ENCODE measurements at regions not wholly inside any gene's neighbourhood (a gene's known extent, or its start where the extent isn't known, plus 50 kb on each side); places are given as distances from the start of the nearest gene placed in this dataset.

GRCh38 chr10:121232494-121232893 lies 365.8 kb downstream of the FGFR2 start:
- TF ChIP-seq, protein P1, sequence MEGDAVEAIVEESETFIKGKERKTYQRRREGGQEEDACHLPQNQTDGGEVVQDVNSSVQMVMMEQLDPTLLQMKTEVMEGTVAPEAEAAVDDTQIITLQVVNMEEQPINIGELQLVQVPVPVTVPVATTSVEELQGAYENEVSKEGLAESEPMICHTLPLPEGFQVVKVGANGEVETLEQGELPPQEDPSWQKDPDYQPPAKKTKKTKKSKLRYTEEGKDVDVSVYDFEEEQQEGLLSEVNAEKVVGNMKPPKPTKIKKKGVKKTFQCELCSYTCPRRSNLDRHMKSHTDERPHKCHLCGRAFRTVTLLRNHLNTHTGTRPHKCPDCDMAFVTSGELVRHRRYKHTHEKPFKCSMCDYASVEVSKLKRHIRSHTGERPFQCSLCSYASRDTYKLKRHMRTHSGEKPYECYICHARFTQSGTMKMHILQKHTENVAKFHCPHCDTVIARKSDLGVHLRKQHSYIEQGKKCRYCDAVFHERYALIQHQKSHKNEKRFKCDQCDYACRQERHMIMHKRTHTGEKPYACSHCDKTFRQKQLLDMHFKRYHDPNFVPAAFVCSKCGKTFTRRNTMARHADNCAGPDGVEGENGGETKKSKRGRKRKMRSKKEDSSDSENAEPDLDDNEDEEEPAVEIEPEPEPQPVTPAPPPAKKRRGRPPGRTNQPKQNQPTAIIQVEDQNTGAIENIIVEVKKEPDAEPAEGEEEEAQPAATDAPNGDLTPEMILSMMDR (conservative IDR thresholded peaks at IDR 0.05; ENCODE audit: low read length) = no peak
- no peak for TF ChIP-seq EZH2phosphoT487 (IDR thresholded peaks at IDR 0.05; ENCODE audit: borderline replicate concordance)
